ENCODE measurements at regions not wholly inside any gene's neighbourhood (a gene's known extent, or its start where the extent isn't known, plus 50 kb on each side); places are given as distances from the start of the nearest gene placed in this dataset.
"Not testable (repeated sequence)": the region's sequence is repeated elsewhere in the genome, so short reads cannot be mapped to it uniquely, and the experiment has no call there.

DNA sequence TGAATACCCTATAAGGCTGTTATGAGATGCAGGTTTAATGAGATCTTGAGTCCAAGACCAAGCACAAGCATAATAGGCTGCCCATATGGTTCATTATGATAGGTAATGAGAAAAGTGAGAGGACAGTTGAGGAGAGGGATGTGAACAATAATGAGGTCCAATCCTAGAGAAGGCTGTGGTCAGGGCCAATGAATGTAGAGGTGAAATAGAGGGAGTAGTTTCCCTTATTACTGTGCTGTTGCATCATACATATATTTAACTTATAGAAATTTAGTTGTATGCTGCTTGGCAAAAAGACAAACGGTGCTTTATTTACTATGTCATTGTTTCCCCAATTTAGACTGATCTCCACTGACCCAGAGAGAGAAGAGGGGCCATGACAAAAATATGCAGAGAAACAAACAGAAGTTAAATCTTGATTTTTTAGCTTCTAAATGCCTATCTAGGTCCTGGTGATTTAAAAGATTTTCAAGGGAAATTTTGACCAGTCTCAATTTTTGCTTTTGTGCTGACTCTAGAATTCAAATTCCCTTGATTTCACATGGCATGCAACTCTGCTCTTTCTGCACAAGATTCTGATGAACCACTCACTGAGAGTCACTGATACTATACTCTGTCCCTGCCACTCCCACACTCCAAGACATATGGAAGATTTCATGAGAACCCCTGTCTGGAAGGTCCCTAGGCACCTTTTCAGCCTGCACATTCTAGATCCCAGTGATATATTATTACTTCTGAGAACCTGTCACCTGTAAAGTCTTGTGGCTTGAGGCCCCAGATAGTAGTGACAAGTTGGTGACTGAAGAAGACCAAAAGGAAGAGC, 159.7 kb downstream of the VSIG4 start:
- H3K36me3 Mint-ChIP-seq (ENCODE audit: insufficient read depth), result no peaks in the 10 kb centered on the region
- peaks cover 8% of the 10 kb centered on the region for H3K27me3 Mint-ChIP-seq
- peaks cover 32% of the 10 kb centered on the region for H3K9me3 Mint-ChIP-seq (ENCODE audit: low read depth)
- H3K4me1 Mint-ChIP-seq (ENCODE audit: low read depth), result no peaks in the 10 kb centered on the region
- TF ChIP-seq, protein P1, sequence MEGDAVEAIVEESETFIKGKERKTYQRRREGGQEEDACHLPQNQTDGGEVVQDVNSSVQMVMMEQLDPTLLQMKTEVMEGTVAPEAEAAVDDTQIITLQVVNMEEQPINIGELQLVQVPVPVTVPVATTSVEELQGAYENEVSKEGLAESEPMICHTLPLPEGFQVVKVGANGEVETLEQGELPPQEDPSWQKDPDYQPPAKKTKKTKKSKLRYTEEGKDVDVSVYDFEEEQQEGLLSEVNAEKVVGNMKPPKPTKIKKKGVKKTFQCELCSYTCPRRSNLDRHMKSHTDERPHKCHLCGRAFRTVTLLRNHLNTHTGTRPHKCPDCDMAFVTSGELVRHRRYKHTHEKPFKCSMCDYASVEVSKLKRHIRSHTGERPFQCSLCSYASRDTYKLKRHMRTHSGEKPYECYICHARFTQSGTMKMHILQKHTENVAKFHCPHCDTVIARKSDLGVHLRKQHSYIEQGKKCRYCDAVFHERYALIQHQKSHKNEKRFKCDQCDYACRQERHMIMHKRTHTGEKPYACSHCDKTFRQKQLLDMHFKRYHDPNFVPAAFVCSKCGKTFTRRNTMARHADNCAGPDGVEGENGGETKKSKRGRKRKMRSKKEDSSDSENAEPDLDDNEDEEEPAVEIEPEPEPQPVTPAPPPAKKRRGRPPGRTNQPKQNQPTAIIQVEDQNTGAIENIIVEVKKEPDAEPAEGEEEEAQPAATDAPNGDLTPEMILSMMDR (IDR thresholded peaks at IDR 0.05; ENCODE audit: unreplicated experiment), result no peak
- no peak overlapping the region for H3K4me3 Mint-ChIP-seq (ENCODE audit: low read depth)
- no peak for DNase-seq (ENCODE audit: low spot score, unreplicated experiment)
- H3K27ac Mint-ChIP-seq, result no peak overlapping the region

DNA sequence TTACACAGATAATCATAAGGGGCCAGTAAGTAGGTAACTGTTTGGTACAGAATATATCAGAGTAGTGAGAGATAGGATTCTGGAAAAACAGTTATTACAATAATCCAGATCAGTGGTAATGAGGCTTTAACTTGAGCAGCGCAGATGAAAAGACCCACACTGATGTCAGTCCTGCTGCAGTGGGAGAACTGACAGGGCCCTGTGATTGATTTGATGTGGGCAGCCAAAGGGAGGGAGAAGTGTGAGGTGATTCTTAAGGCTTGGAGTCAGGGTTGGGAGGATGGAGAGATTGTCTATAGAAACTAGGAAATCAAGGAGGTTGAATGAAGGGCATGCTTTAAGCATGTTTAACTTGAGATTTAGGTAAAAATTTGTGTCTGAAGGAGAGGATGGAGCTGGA, 161.4 kb downstream of the VSIG4 start:
- TF ChIP-seq, protein P1 (IDR thresholded peaks at IDR 0.05; ENCODE audit: unreplicated experiment), result no peak
- Mint-ChIP-seq H3K27me3 (peaks cover 4% of the 10 kb centered on the region), H3K4me3 (ENCODE audit: low read depth) (no peak overlapping the region), H3K27ac (no peak overlapping the region), H3K9me3 (ENCODE audit: low read depth) (peaks cover 29% of the 10 kb centered on the region), H3K4me1 (ENCODE audit: low read depth) (no peaks in the 10 kb centered on the region), H3K36me3 (ENCODE audit: insufficient read depth) (no peaks in the 10 kb centered on the region)
- no peak for DNase-seq (ENCODE audit: low spot score, unreplicated experiment)

- H3K9me3 Mint-ChIP-seq (ENCODE audit: low read depth), result peaks cover 29% of the 10 kb centered on the region
- H3K4me1 Mint-ChIP-seq (ENCODE audit: low read depth), result no peaks in the 10 kb centered on the region
- no peaks in the 10 kb centered on the region for H3K36me3 Mint-ChIP-seq (ENCODE audit: insufficient read depth)
- no peak overlapping the region for H3K27ac Mint-ChIP-seq
- H3K27me3 Mint-ChIP-seq, result peaks cover 4% of the 10 kb centered on the region
- TF ChIP-seq, protein P1 (IDR thresholded peaks at IDR 0.05; ENCODE audit: unreplicated experiment), result no peak
- no peak overlapping the region for H3K4me3 Mint-ChIP-seq (ENCODE audit: low read depth)
- DNase-seq (ENCODE audit: low spot score, unreplicated experiment), result no peak
Measured at GRCh38 chrX:65877953-65878352, 161.9 kb downstream of the VSIG4 start.

DNA sequence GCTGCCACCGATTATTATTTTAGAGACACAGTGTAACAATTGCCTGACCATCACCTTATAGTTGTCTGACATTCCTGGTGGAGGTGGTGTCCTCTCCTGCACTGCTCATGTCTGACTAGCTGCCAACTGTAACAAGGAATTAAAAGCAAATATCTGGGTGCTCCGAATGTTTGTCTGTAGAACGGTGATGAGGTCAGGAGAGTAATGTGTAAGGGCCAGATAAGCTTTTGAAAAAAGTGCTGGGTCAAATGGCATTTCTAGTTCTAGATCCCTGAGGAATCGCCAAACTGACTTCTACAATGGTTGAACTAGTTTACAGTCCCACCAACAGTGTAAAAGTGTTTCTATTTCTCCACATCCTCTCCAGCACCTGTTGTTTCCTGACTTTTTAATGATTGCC, 164.3 kb downstream of the VSIG4 start:
- H3K27me3 Mint-ChIP-seq; H3K27ac Mint-ChIP-seq; H3K4me1 Mint-ChIP-seq (ENCODE audit: low read depth); DNase-seq (ENCODE audit: low spot score, unreplicated experiment); H3K4me3 Mint-ChIP-seq (ENCODE audit: low read depth); H3K36me3 Mint-ChIP-seq (ENCODE audit: insufficient read depth): not testable (repeated sequence)
- peaks cover 22% of the 10 kb centered on the region for H3K9me3 Mint-ChIP-seq (ENCODE audit: low read depth)

GRCh38 chrX:65874765-65875164, 165.1 kb downstream of the VSIG4 start:
- Mint-ChIP-seq H3K4me3 (ENCODE audit: low read depth) (no peak overlapping the region), H3K27ac (no peak overlapping the region), H3K36me3 (ENCODE audit: insufficient read depth) (no peaks in the 10 kb centered on the region), H3K9me3 (ENCODE audit: low read depth) (peaks cover 18% of the 10 kb centered on the region), H3K4me1 (ENCODE audit: low read depth) (no peaks in the 10 kb centered on the region), H3K27me3 (no peaks in the 10 kb centered on the region)
- DNase-seq (ENCODE audit: low spot score, unreplicated experiment), result no peak
- TF ChIP-seq, protein P1 (IDR thresholded peaks at IDR 0.05; ENCODE audit: unreplicated experiment), result no peak

GRCh38 chrX:65874110-65874509, 165.8 kb downstream of the VSIG4 start:
- Mint-ChIP-seq H3K9me3 (ENCODE audit: low read depth) (peaks cover 17% of the 10 kb centered on the region), H3K4me3 (ENCODE audit: low read depth) (no peak overlapping the region), H3K27me3 (no peaks in the 10 kb centered on the region), H3K36me3 (ENCODE audit: insufficient read depth) (no peaks in the 10 kb centered on the region), H3K27ac (no peak overlapping the region), H3K4me1 (ENCODE audit: low read depth) (no peaks in the 10 kb centered on the region)
- TF ChIP-seq, protein P1 (IDR thresholded peaks at IDR 0.05; ENCODE audit: unreplicated experiment), result no peak
- no peak for DNase-seq (ENCODE audit: low spot score, unreplicated experiment)
